ENCODE measurements at regions not wholly inside any gene's neighbourhood (a gene's known extent, or its start where the extent isn't known, plus 50 kb on each side); places are given as distances from the start of the nearest gene placed in this dataset.

DNA sequence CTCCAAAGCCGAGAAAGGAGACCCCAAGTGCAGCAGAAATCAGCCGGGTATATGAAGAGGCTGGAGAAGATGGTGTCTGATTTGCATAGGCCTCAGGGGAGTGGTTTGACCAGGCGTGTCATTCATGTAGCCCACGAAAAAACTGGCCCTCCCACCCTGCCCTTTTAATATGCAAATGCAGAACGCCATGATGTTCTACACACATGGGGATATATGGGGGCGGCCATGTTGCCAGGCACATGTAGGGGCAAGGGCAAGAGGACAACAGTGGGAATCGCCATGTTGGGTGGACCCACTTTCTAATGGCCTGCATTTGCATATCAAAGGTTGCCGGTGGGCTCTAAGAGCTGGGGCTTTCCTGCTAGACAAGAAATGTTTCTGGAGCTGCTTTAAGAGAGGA lies 86.4 kb downstream of the ISX start:
- Histone ChIP-seq H3K9me2 (replicated peaks; ENCODE audit: low read length) (no peaks in the 10 kb centered on the region), H2AFZ (ENCODE audit: low read length) (no peak overlapping the region), H4K20me1 (ENCODE audit: low read length) (no peaks in the 10 kb centered on the region), H3K9me3 (ENCODE audit: low read length) (no peaks in the 10 kb centered on the region), H3K36me3 (ENCODE audit: low read depth, low read length) (no peaks in the 10 kb centered on the region), H3K4me2 (ENCODE audit: low read length) (no peak overlapping the region), H3K4me3 (ENCODE audit: low read length) (no peak overlapping the region), H3K4me1 (ENCODE audit: insufficient read depth, low read length) (no peaks in the 10 kb centered on the region), H3K79me2 (ENCODE audit: low read length) (no peaks in the 10 kb centered on the region), H3K27ac (ENCODE audit: low read length) (no peak overlapping the region), H3K9ac (ENCODE audit: low read length) (no peak overlapping the region), H3F3A (ENCODE audit: low read length, unreplicated experiment) (no peaks in the 10 kb centered on the region), H3K27me3 (ENCODE audit: low read length) (no peaks in the 10 kb centered on the region)
- POLR2A ChIA-PET (ENCODE audit: unreplicated experiment) = no interaction called here
- TF ChIP-seq EZH2 (IDR thresholded peaks at IDR 0.05; ENCODE audit: low read length, unreplicated experiment) (no peak), EZH2phosphoT487 (IDR thresholded peaks at IDR 0.05; ENCODE audit: borderline replicate concordance, low read length) (no peak)
- TF ChIP-seq, protein P1, sequence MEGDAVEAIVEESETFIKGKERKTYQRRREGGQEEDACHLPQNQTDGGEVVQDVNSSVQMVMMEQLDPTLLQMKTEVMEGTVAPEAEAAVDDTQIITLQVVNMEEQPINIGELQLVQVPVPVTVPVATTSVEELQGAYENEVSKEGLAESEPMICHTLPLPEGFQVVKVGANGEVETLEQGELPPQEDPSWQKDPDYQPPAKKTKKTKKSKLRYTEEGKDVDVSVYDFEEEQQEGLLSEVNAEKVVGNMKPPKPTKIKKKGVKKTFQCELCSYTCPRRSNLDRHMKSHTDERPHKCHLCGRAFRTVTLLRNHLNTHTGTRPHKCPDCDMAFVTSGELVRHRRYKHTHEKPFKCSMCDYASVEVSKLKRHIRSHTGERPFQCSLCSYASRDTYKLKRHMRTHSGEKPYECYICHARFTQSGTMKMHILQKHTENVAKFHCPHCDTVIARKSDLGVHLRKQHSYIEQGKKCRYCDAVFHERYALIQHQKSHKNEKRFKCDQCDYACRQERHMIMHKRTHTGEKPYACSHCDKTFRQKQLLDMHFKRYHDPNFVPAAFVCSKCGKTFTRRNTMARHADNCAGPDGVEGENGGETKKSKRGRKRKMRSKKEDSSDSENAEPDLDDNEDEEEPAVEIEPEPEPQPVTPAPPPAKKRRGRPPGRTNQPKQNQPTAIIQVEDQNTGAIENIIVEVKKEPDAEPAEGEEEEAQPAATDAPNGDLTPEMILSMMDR (conservative IDR thresholded peaks at IDR 0.05; ENCODE audit: low read depth, low read length) = no peak
- no peak for ATAC-seq
- DNase-seq = no peak
- intact Hi-C loops (cut with micrococcal nuclease) = no loop called here
- CTCF ChIA-PET = interaction anchor here (0.6 kb wide), 1 partner anchor 79 kb away, joined by 3 read pairs; no protein-coding TSS in a partner anchor
- no TSS peak for BruUV-seq (replicated peaks)

DNA sequence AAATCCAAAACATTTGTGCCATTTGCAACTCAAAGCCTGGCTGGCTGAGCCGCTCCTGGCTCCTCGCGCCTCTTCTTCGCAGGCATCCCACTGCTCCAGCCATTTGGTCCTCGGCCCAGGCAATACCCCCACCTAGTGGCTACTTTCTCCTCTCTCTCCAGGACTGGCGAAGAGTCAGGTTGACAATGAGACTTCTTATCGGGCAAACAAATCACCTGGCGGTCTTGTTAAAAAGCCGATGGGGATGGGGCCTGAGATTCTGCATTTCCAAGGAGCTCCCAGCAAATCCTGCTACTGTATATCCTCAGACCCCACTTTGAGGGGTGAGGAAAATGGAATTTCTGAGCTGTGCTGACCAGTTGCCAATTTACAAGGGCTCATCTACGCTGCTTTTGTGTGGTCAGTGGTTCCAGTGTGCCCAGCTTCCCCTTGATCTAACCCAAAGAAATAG lies 89.0 kb downstream of the ISX start:
- BruUV-seq (replicated peaks) = no TSS peak
- POLR2A ChIA-PET (ENCODE audit: unreplicated experiment) = no interaction called here
- Histone ChIP-seq H3K79me2 (ENCODE audit: low read length) (no peaks in the 10 kb centered on the region), H3K4me2 (ENCODE audit: low read length) (no peak overlapping the region), H3K9me2 (replicated peaks; ENCODE audit: low read length) (no peaks in the 10 kb centered on the region), H3K9me3 (ENCODE audit: low read length) (no peaks in the 10 kb centered on the region), H3F3A (ENCODE audit: low read length, unreplicated experiment) (no peaks in the 10 kb centered on the region), H2AFZ (ENCODE audit: low read length) (no peak overlapping the region), H3K9ac (ENCODE audit: low read length) (no peak overlapping the region), H3K4me1 (ENCODE audit: insufficient read depth, low read length) (no peaks in the 10 kb centered on the region), H3K36me3 (ENCODE audit: low read depth, low read length) (no peaks in the 10 kb centered on the region), H4K20me1 (ENCODE audit: low read length) (no peaks in the 10 kb centered on the region), H3K27ac (ENCODE audit: low read length) (no peak overlapping the region), H3K4me3 (ENCODE audit: low read length) (no peak overlapping the region), H3K27me3 (ENCODE audit: low read length) (no peaks in the 10 kb centered on the region)
- TF ChIP-seq, protein P1 (conservative IDR thresholded peaks at IDR 0.05; ENCODE audit: low read depth, low read length) = peak; percentile 75
- TF ChIP-seq EZH2 (IDR thresholded peaks at IDR 0.05; ENCODE audit: low read length, unreplicated experiment) (no peak), EZH2phosphoT487 (IDR thresholded peaks at IDR 0.05; ENCODE audit: borderline replicate concordance, low read length) (no peak)
- intact Hi-C loops (cut with micrococcal nuclease) = loop anchor here (5.0 kb wide), 1 partner anchor 77 kb away; no protein-coding TSS in a partner anchor
- peak; percentile 79 for ATAC-seq
- peak; percentile 71 for DNase-seq
- CTCF ChIA-PET = no interaction called here

DNA sequence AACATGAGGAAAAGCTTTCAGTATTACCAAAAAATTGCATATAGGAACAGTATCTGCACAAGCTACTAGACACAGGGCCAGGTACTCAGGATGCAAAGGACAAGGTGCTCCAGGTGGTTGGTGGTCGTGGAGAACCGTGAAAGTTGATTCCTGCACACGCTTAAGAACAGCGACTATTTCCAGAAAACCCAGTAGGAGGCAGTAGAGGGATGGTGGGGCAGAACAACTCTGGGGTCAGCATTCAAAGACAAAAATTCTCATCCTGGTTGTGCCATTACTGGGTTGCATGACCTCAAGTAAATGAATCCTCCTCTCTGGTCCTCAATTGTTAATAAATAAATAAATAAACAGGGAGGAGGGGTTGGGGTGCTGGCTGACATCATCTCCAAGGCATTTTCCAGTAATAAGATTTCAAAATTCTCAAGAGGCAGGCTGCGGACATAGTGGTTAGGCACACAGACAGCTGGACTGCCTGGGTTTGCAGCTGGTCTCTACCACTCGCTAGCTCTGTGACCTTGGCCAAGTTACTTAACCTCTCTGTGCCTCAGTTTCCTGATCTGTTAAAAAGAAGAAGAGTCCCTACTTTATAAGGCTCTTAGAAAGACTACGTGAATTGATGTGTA lies 89.6 kb downstream of the ISX start:
- Histone ChIP-seq H3K9me3 (ENCODE audit: low read length) (no peaks in the 10 kb centered on the region), H3K27me3 (ENCODE audit: low read length) (no peaks in the 10 kb centered on the region), H3K9me2 (replicated peaks; ENCODE audit: low read length) (no peaks in the 10 kb centered on the region), H3F3A (ENCODE audit: low read length, unreplicated experiment) (no peaks in the 10 kb centered on the region), H3K36me3 (ENCODE audit: low read depth, low read length) (no peaks in the 10 kb centered on the region), H3K4me3 (ENCODE audit: low read length) (no peak overlapping the region), H3K79me2 (ENCODE audit: low read length) (no peaks in the 10 kb centered on the region), H3K4me1 (ENCODE audit: insufficient read depth, low read length) (no peaks in the 10 kb centered on the region), H3K9ac (ENCODE audit: low read length) (no peak overlapping the region), H4K20me1 (ENCODE audit: low read length) (no peaks in the 10 kb centered on the region), H3K4me2 (ENCODE audit: low read length) (no peak overlapping the region), H3K27ac (ENCODE audit: low read length) (no peak overlapping the region), H2AFZ (ENCODE audit: low read length) (no peak overlapping the region)
- no TSS peak for BruUV-seq (replicated peaks)
- TF ChIP-seq, protein P1 (conservative IDR thresholded peaks at IDR 0.05; ENCODE audit: low read depth, low read length) = no peak
- no peak for TF ChIP-seq EZH2 (IDR thresholded peaks at IDR 0.05; ENCODE audit: low read length, unreplicated experiment)
- TF ChIP-seq EZH2phosphoT487 (IDR thresholded peaks at IDR 0.05; ENCODE audit: borderline replicate concordance, low read length) = no peak
- no peak for DNase-seq
- POLR2A ChIA-PET (ENCODE audit: unreplicated experiment) = no interaction called here
- no peak for ATAC-seq
- CTCF ChIA-PET = no interaction called here
- intact Hi-C loops (cut with micrococcal nuclease) = loop anchor here (5.0 kb wide), 1 partner anchor 77 kb away; no protein-coding TSS in a partner anchor
